HepG2 (cell line): ENCODE measurements at regions not wholly inside any gene's neighbourhood (a gene's known extent, or its start where the extent isn't known, plus 50 kb on each side); places are given as distances from the start of the nearest gene placed in this dataset.
A peak's percentile ranks its signal among the peaks of the same experiment; 100 is the strongest.

Source experiments
- ATAC-seq: fragments of 200-7000 bp; cut with Tn5 transposase; 3 replicates; pipeline ENCODE4 v1.9.1; 2020; ENCODE audit warnings: mild to moderate bottlenecking, moderate library complexity
- BruUV-seq: library from RNA; stranded (reverse); fragments of 400-500 nt; replicated peaks from 2 replicates; lab custom pipeline; 2021; lab: Mats Ljungman, UMichigan
- CTCF ChIA-PET: fragments of 300-600 bp; formaldehyde crosslinking; extraction: SDS; loops from one replicate; lab custom pipeline; 2021; ENCODE audit warnings: low total read pairs, inconsistent platforms, low intra/inter-chr PET ratio; lab: Yijun Ruan, JAX
- POLR2A ChIA-PET: fragments of 350-600 bp; sonication (Branson Sonifier 250); formaldehyde crosslinking; loops from one replicate; lab custom pipeline; 2020; ENCODE audit warnings: antibody characterized with exemption, inconsistent platforms; lab: Yijun Ruan, JAX
- DNase-seq: peaks from one replicate; pipeline ENCODE4 v3.0.0-alpha.2; 2015; ENCODE audit warnings: low spot score
- FAIRE-seq: peaks from 3 replicates; lab custom pipeline; 2011; peaks lifted over from hg19 to GRCh38; lab: Jason Lieb, UNC
- H2AFZ ChIP-seq: one replicate; pipeline ENCODE4 v1.6.1; 2011; ENCODE audit warnings: low read length, inconsistent platforms
- H3K27ac ChIP-seq: fragments of 300-600 bp; 3 replicates; pipeline ENCODE4 v1.8.0; 2011; ENCODE audit warnings: mixed run types, mild to moderate bottlenecking, mixed read lengths, low read length, inconsistent platforms; ENCODE audit not compliant: insufficient read depth; ENCODE audit errors: extremely low read length
- H3K27me3 ChIP-seq, 2 experiments: fragments of 200-600 bp in 1 of 2; 2 replicates in 1 of 2; 3 replicates in 1 of 2; pipeline versions ENCODE4 v1.6.0 to v1.8.0; 2011; ENCODE audit warnings: low read length in 2 of 2, mild to moderate bottlenecking in 2 of 2, moderate library complexity in 2 of 2, inconsistent platforms in 1 of 2; ENCODE audit not compliant: insufficient read depth in 2 of 2, control insufficient read depth in 1 of 2
- H3K36me3 ChIP-seq, 2 experiments: fragments of 200-600 bp in 1 of 2; replicated peaks in 1 of 2; 2 replicates in 1 of 2; 3 replicates in 1 of 2; pipeline versions ENCODE4 v1.5.1 to v1.8.0; 2011; ENCODE audit warnings: low read length in 2 of 2, inconsistent platforms in 1 of 2; ENCODE audit not compliant: insufficient read depth in 2 of 2, control insufficient read depth in 1 of 2
- H3K4me1 ChIP-seq: 2 replicates; pipeline ENCODE4 v1.5.1; 2012; ENCODE audit warnings: low read length, inconsistent platforms; ENCODE audit not compliant: insufficient read depth
- H3K4me2 ChIP-seq: 2 replicates; pipeline ENCODE4 v1.6.0; 2011; ENCODE audit warnings: low read depth, low read length, inconsistent platforms
- H3K4me3 ChIP-seq, 3 experiments: fragments of 200-600 bp in 1 of 3; sonication (generic), shearing (Covaris generic) in 1 of 3; replicated peaks in 1 of 3; 2 replicates each; pipeline ENCODE4 v1.5.1; 2011 to 2016; ENCODE audit warnings: low read length in 3 of 3, inconsistent platforms in 2 of 3, low read depth in 2 of 3, mild to moderate bottlenecking in 2 of 3, control low read depth in 1 of 3, mixed read lengths in 1 of 3; ENCODE audit not compliant: insufficient read depth in 1 of 3
- H3K79me2 ChIP-seq: one replicate; pipeline ENCODE4 v1.6.1; 2011; ENCODE audit warnings: low read length, inconsistent platforms; ENCODE audit not compliant: insufficient read depth
- H3K9ac ChIP-seq: 2 replicates; pipeline ENCODE4 v1.6.0; 2011; ENCODE audit warnings: mild to moderate bottlenecking, low read depth, low read length, inconsistent platforms; ENCODE audit not compliant: insufficient read depth
- H3K9me3 ChIP-seq: 2 replicates; pipeline ENCODE4 v1.5.1; 2012; ENCODE audit warnings: mild to moderate bottlenecking, low read length
- H4K20me1 ChIP-seq: 2 replicates; pipeline ENCODE4 v1.6.0; 2011; ENCODE audit warnings: inconsistent platforms, mild to moderate bottlenecking, low read length, moderate library complexity; ENCODE audit not compliant: insufficient read depth
- CHCHD3 ChIP-seq: sonication (generic); formaldehyde crosslinking; IDR thresholded peaks from 2 replicates; pipeline ENCODE4 v1.8.0; 2022; ENCODE audit warnings: mild to moderate bottlenecking, missing genetic modification reagents, moderate library complexity
- CREB1 ChIP-seq, 2 experiments: fragments of 450-650 bp in 1 of 2; IDR thresholded peaks; 2 replicates each; pipeline ENCODE4 v1.6.1; 2016 to 2017; ENCODE audit warnings: control low read depth in 1 of 2, mild to moderate bottlenecking in 1 of 2, missing compliant biosample characterization in 1 of 2, missing genetic modification characterization in 1 of 2
- FOSL2 ChIP-seq: sonication (generic); formaldehyde crosslinking; IDR thresholded peaks from 2 replicates; pipeline ENCODE4 v1.4.0; 2020; ENCODE audit warnings: missing genetic modification reagents
- HES4 ChIP-seq: sonication (generic); formaldehyde crosslinking; IDR thresholded peaks from 2 replicates; pipeline ENCODE4 v1.9.0; 2021; ENCODE audit warnings: mild to moderate bottlenecking, missing genetic modification reagents, borderline replicate concordance
- KDM5B ChIP-seq: sonication (generic); formaldehyde crosslinking; IDR thresholded peaks from 2 replicates; pipeline ENCODE4 v1.4.0; 2020; ENCODE audit warnings: missing genetic modification reagents, mild to moderate bottlenecking, borderline replicate concordance
- POLR2AphosphoS5 ChIP-seq: IDR thresholded peaks from 2 replicates; pipeline ENCODE4 v1.6.1; 2012; ENCODE audit warnings: low read depth, low read length
- ZIK1 ChIP-seq: sonication (generic); formaldehyde crosslinking; IDR thresholded peaks from 2 replicates; pipeline ENCODE4 v1.5.0; 2020; ENCODE audit warnings: mild to moderate bottlenecking, low read depth, missing genetic modification reagents, borderline replicate concordance
- ZNF296 ChIP-seq: sonication (generic); formaldehyde crosslinking; conservative IDR thresholded peaks from 2 replicates; pipeline ENCODE4 v1.5.0; 2020; ENCODE audit warnings: mild to moderate bottlenecking, missing genetic modification reagents
- ZSCAN30 ChIP-seq: sonication (generic); formaldehyde crosslinking; IDR thresholded peaks from 2 replicates; pipeline ENCODE4 v1.5.0; 2020; ENCODE audit warnings: mild to moderate bottlenecking, missing genetic modification reagents
- WGBS: methylation state at CpG from one replicate; pipeline ENCODE4 v1.1.6; 2017; ENCODE audit warnings: low lambda C conversion rate; 5-methylcytosine and 5-hydroxymethylcytosine counted together
- in situ Hi-C: cut with HindIII; loops from 2 replicates; pipeline ENCODE4 v1.10.0; 2017; ENCODE audit warnings: low pct_unique_long_range_greater_than_20kb; ENCODE audit not compliant: extremely low pct_ligation_motif_present
- intact Hi-C: fragments of 100-400 bp; cut with micrococcal nuclease; formaldehyde crosslinking; loops from one replicate; pipeline ENCODE4 v1.10.0; 2022; ENCODE audit not compliant: unreplicated experiment
- TF ChIP-seq, protein P1 (sequence below): fragments of 450-650 bp; IDR thresholded peaks from 2 replicates; pipeline ENCODE4 v1.6.1; 2017; ENCODE audit warnings: mild to moderate bottlenecking
- TF ChIP-seq, protein P2 (sequence below): sonication (generic); formaldehyde crosslinking; IDR thresholded peaks from 2 replicates; pipeline ENCODE4 v1.4.0; 2020; ENCODE audit warnings: mild to moderate bottlenecking, missing genetic modification reagents, borderline replicate concordance
- TF ChIP-seq, protein P3 (sequence below): sonication (generic); formaldehyde crosslinking; IDR thresholded peaks from 2 replicates; pipeline ENCODE4 v1.4.0; 2020; ENCODE audit warnings: missing genetic modification reagents, borderline replicate concordance

DNA sequence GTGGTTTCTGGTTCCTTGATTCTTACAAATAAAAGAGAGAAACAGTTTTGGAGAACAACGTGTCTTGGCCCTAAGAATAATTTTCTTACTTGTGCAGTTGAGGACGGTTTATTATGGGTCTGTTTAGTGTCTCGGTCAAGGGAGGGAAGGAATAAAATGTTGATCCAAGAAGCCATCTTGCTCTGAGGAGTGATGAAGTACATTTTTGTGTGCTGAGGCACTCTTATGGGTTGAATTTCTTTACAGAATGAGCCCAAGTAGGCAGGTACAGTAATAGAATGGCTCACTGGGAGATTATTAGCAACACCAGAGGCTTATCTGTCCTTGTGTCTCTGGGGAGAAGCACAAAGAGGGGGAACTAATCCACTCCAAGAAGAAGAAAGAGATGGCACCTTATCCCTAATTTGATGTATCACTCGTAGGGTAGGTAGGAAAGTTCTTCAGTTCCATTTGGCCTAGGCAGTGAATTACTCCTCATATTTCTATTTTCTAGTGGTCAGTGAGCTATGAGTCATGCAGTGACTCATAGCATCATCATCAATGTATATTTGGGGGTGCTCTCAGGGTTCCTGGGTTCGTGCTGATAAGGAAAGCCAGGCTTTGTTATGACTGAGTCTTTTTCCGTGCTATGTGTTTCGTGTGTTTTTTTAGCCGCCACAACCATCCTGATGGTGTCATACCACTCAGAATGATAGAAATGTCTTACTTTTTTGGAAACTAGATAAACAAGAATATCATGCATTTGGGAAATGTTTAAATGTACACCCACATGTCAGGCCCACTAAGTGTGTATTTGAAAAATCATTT, 250.1 kb upstream of the CTAGE1 start:
- Histone ChIP-seq H3K9ac (no peak overlapping the region), H3K4me1 (no peaks in the 10 kb centered on the region), H3K36me3 (no peaks in the 10 kb centered on the region), H2AFZ (no peak overlapping the region), H3K27me3 (no peaks in the 10 kb centered on the region), H3K27ac (no peak overlapping the region), H3K4me2 (no peak overlapping the region), H3K4me3 (no peak overlapping the region), H4K20me1 (no peaks in the 10 kb centered on the region), H3K79me2 (no peaks in the 10 kb centered on the region), H3K9me3 (peaks cover 12% of the 10 kb centered on the region)
- FAIRE-seq, result no peak
- WGBS, result 18% methylated on average over 8 of the region's 8 CpGs
- ATAC-seq, result no peak
- in situ Hi-C loops (no loop called here), intact Hi-C loops (loop anchor here (1.0 kb wide), 1 partner anchor 31 kb away; no protein-coding TSS in a partner anchor)
- ChIA-PET CTCF (no interaction called here), POLR2A (no interaction called here)
- no TSS peak for BruUV-seq
- DNase-seq, result no peak
- TF ChIP-seq ZNF296 (CRISPR knock-in tag), result no peak
- TF ChIP-seq CREB1 (IDR thresholded peaks at IDR 0.05), result peak; percentile 64
- TF ChIP-seq CREB1 (CRISPR knock-in tag; IDR thresholded peaks at IDR 0.05), result no peak
- TF ChIP-seq, protein P1, sequence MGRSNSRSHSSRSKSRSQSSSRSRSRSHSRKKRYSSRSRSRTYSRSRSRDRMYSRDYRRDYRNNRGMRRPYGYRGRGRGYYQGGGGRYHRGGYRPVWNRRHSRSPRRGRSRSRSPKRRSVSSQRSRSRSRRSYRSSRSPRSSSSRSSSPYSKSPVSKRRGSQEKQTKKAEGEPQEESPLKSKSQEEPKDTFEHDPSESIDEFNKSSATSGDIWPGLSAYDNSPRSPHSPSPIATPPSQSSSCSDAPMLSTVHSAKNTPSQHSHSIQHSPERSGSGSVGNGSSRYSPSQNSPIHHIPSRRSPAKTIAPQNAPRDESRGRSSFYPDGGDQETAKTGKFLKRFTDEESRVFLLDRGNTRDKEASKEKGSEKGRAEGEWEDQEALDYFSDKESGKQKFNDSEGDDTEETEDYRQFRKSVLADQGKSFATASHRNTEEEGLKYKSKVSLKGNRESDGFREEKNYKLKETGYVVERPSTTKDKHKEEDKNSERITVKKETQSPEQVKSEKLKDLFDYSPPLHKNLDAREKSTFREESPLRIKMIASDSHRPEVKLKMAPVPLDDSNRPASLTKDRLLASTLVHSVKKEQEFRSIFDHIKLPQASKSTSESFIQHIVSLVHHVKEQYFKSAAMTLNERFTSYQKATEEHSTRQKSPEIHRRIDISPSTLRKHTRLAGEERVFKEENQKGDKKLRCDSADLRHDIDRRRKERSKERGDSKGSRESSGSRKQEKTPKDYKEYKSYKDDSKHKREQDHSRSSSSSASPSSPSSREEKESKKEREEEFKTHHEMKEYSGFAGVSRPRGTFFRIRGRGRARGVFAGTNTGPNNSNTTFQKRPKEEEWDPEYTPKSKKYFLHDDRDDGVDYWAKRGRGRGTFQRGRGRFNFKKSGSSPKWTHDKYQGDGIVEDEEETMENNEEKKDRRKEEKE, result no peak
- TF ChIP-seq CHCHD3 (CRISPR knock-in tag), result no peak
- TF ChIP-seq, protein P2, sequence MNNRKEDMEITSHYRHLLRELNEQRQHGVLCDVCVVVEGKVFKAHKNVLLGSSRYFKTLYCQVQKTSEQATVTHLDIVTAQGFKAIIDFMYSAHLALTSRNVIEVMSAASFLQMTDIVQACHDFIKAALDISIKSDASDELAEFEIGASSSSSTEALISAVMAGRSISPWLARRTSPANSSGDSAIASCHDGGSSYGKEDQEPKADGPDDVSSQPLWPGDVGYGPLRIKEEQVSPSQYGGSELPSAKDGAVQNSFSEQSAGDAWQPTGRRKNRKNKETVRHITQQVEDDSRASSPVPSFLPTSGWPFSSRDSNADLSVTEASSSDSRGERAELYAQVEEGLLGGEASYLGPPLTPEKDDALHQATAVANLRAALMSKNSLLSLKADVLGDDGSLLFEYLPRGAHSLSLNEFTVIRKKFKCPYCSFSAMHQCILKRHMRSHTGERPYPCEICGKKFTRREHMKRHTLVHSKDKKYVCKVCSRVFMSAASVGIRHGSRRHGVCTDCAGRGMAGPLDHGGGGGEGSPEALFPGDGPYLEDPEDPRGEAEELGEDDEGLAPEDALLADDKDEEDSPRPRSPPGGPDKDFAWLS (CRISPR knock-in tag), result no peak
- TF ChIP-seq KDM5B (CRISPR knock-in tag), result no peak
- TF ChIP-seq POLR2AphosphoS5, result no peak
- TF ChIP-seq FOSL2 (CRISPR knock-in tag), result peak; percentile 59
- TF ChIP-seq ZSCAN30, result no peak
- no peak for TF ChIP-seq HES4 (CRISPR knock-in tag)
- TF ChIP-seq ZIK1 (CRISPR knock-in tag), result no peak
- TF ChIP-seq, protein P3, sequence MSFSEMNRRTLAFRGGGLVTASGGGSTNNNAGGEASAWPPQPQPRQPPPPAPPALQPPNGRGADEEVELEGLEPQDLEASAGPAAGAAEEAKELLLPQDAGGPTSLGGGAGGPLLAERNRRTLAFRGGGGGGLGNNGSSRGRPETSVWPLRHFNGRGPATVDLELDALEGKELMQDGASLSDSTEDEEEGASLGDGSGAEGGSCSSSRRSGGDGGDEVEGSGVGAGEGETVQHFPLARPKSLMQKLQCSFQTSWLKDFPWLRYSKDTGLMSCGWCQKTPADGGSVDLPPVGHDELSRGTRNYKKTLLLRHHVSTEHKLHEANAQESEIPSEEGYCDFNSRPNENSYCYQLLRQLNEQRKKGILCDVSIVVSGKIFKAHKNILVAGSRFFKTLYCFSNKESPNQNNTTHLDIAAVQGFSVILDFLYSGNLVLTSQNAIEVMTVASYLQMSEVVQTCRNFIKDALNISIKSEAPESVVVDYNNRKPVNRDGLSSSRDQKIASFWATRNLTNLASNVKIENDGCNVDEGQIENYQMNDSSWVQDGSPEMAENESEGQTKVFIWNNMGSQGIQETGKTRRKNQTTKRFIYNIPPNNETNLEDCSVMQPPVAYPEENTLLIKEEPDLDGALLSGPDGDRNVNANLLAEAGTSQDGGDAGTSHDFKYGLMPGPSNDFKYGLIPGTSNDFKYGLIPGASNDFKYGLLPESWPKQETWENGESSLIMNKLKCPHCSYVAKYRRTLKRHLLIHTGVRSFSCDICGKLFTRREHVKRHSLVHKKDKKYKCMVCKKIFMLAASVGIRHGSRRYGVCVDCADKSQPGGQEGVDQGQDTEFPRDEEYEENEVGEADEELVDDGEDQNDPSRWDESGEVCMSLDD, result peak; percentile 83; the same call in 1 of the 2 replicates
